NT2/D1 (cell line): ENCODE measurements at regions not wholly inside any gene's neighbourhood (a gene's known extent, or its start where the extent isn't known, plus 50 kb on each side); places are given as distances from the start of the nearest gene placed in this dataset.

Experiments used
- SUZ12 ChIP-seq: IDR thresholded peaks from 2 replicates; pipeline ENCODE4 v1.6.1; 2011; ENCODE audit not compliant: insufficient read length, insufficient read depth; ENCODE audit errors: extremely low read depth
- YY1 ChIP-seq: IDR thresholded peaks from 2 replicates; pipeline ENCODE4 v1.6.1; 2011; ENCODE audit not compliant: insufficient read length, insufficient read depth
- ZNF274 ChIP-seq: IDR thresholded peaks from 2 replicates; pipeline ENCODE4 v1.6.1; 2011; ENCODE audit warnings: mild to moderate bottlenecking, low read depth, low read length

DNA sequence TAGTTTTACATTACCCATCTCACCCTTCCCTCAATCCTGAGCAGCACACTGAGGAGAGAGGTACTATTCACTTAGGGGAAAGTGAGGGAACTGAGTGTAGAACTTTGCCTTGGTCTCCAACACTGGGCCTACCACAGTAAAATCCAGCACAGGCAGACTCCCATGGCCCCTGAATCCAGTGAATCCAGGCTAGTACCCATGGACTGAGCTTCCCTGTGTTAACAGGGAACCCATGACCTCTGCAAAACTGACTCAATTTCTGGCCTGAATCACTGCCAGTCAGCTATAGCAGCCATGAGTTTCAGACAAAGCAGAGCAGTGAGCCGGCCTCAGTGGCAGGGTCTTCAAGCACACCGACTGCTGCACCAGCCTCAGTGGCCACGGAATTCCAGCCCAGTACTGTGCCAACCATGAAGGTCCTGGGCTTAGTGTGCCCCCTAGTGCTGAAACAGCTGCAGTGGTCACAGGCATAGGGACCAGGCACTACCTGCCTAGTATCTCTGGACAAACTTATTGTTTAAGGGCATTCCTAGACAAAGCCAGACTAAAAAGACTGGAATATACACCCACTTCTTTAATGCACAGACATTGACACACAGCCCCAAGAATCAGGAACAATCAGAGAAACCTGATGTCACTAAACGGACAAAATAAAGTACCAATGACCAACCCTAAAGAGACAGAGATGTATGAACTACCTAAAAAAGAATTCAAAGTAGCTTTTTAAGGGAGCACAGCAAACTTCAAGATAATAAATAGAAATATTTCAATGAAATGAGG lies 127.4 kb upstream of the RPL34 start:
- no peak for TF ChIP-seq YY1
- no peak for TF ChIP-seq ZNF274
- no peak for TF ChIP-seq SUZ12
